Stomach (tissue), 4 donors: ENCODE measurements at regions not wholly inside any gene's neighbourhood (a gene's known extent, or its start where the extent isn't known, plus 50 kb on each side); places are given as distances from the start of the nearest gene placed in this dataset.

Experiments
- EP300 ChIP-seq: sonication (generic); formaldehyde crosslinking; IDR thresholded peaks from one replicate; pipeline ENCODE4 v1.6.1; 2017; ENCODE audit warnings: antibody characterized with exemption
- POLR2A ChIP-seq, 4 donors: fragments of 450-650 bp; IDR thresholded peaks; one replicate each; pipeline ENCODE4 v1.6.1; 2016; ENCODE audit warnings: antibody characterized with exemption in 4 of 4, control low read depth in 2 of 4, mild to moderate bottlenecking in 1 of 4, moderate library complexity in 1 of 4
- POLR2AphosphoS5 ChIP-seq, 3 donors: sonication (generic); formaldehyde crosslinking; IDR thresholded peaks; one replicate each; pipeline ENCODE4 v1.6.1; 2016; ENCODE audit warnings: antibody characterized with exemption in 3 of 3
- TF ChIP-seq, protein P1 (sequence below), 7 experiments: fragments of 450-650 bp in 4 of 7; fragments of 200-600 bp in 3 of 7; sonication (generic) in 3 of 7; IDR thresholded peaks; one replicate each; pipeline ENCODE4 v1.5.1; 2016 to 2019; ENCODE audit warnings: antibody characterized with exemption in 7 of 7, control low read depth in 2 of 7, mild to moderate bottlenecking in 1 of 7

DNA sequence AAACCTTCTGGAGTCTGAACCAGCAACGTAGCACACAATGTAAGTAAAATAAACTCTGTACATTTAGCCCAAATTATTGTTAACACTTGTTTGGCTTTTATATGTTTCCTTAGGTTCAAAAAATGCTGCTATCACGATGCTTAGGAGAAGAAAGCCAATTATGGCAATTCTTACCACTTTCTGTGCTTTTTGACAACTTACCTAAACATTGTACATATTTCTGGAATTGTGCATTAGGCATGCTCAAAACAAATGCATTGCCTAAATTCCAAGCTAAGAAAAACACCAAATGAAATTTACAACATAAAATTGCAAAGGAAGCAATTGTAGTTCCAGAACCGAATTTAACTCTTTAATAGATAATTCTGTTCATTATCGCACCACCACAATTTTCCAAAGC, 585.6 kb upstream of the DSEL start:
- TF ChIP-seq, protein P1, sequence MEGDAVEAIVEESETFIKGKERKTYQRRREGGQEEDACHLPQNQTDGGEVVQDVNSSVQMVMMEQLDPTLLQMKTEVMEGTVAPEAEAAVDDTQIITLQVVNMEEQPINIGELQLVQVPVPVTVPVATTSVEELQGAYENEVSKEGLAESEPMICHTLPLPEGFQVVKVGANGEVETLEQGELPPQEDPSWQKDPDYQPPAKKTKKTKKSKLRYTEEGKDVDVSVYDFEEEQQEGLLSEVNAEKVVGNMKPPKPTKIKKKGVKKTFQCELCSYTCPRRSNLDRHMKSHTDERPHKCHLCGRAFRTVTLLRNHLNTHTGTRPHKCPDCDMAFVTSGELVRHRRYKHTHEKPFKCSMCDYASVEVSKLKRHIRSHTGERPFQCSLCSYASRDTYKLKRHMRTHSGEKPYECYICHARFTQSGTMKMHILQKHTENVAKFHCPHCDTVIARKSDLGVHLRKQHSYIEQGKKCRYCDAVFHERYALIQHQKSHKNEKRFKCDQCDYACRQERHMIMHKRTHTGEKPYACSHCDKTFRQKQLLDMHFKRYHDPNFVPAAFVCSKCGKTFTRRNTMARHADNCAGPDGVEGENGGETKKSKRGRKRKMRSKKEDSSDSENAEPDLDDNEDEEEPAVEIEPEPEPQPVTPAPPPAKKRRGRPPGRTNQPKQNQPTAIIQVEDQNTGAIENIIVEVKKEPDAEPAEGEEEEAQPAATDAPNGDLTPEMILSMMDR (IDR thresholded peaks at IDR 0.05): no peak
- TF ChIP-seq EP300 (no peak), POLR2A (IDR thresholded peaks at IDR 0.05) (no peak), POLR2AphosphoS5 (IDR thresholded peaks at IDR 0.05) (no peak)
